Panc1 (cell line): ENCODE measurements at regions not wholly inside any gene's neighbourhood (a gene's known extent, or its start where the extent isn't known, plus 50 kb on each side); places are given as distances from the start of the nearest gene placed in this dataset.

Experiments
- ATAC-seq: fragments of 200-7000 bp; cut with Tn5 transposase; 2 replicates; pipeline ENCODE4 v1.9.1; 2020; ENCODE audit warnings: mild to moderate bottlenecking, moderate library complexity
- BruUV-seq: library from RNA; stranded (reverse); fragments of 400-500 nt; replicated peaks from 2 replicates; lab custom pipeline; 2021; lab: Mats Ljungman, UMichigan
- CTCF ChIA-PET: fragments of 300-600 bp; sonication (Branson Sonifier 250); formaldehyde crosslinking; loops from one replicate; lab custom pipeline; 2022; ENCODE audit warnings: antibody characterized with exemption; lab: Charles Lee
- POLR2A ChIA-PET: fragments of 300-600 bp; sonication (Branson Sonifier 250); formaldehyde crosslinking; loops from one replicate; lab custom pipeline; 2022; ENCODE audit warnings: antibody characterized with exemption; lab: Charles Lee
- DNase-seq: peaks from one replicate; pipeline ENCODE4 v3.0.0-alpha.2; 2010; ENCODE audit warnings: low read depth, low spot score
- H3K27ac ChIP-seq: 2 replicates; pipeline ENCODE4 v1.5.1; 2011; ENCODE audit warnings: mild to moderate bottlenecking, low read length, inconsistent platforms
- H3K27me3 ChIP-seq: fragments of 200-500 bp; sonication (Bioruptor generic); 2 replicates; pipeline ENCODE4 v1.6.0; 2014; ENCODE audit warnings: low read length, inconsistent platforms; ENCODE audit not compliant: control insufficient read depth, insufficient read depth
- H3K36me3 ChIP-seq: fragments of 200-500 bp; sonication (Bioruptor generic); 2 replicates; pipeline ENCODE4 v1.5.1; 2014; ENCODE audit warnings: inconsistent platforms, mild to moderate bottlenecking, low read length, moderate library complexity; ENCODE audit not compliant: control insufficient read depth, insufficient read depth
- H3K4me1 ChIP-seq: 2 replicates; pipeline ENCODE4 v1.5.1; 2011; ENCODE audit warnings: inconsistent platforms, mild to moderate bottlenecking, low read length, moderate library complexity; ENCODE audit not compliant: control insufficient read depth, insufficient read depth
- H3K4me3 ChIP-seq, 2 experiments: 2 replicates each; pipeline ENCODE4 v1.5.1; 2011 to 2012; ENCODE audit warnings: low read depth in 2 of 2, low read length in 2 of 2, mild to moderate bottlenecking in 2 of 2, inconsistent platforms in 1 of 2, moderate library complexity in 1 of 2
- H3K9me3 ChIP-seq: fragments of 200-500 bp; sonication (Bioruptor generic); 2 replicates; pipeline ENCODE4 v1.5.1; 2014; ENCODE audit warnings: low read depth, mild to moderate bottlenecking, inconsistent platforms, low read length, moderate library complexity; ENCODE audit not compliant: control insufficient read depth, insufficient read depth
- CTCF ChIP-seq: fragments of 450-650 bp; IDR thresholded peaks from 2 replicates; pipeline ENCODE4 v1.5.1; 2017; ENCODE audit warnings: mild to moderate bottlenecking
- POLR2AphosphoS5 ChIP-seq: IDR thresholded peaks from 2 replicates; pipeline ENCODE4 v1.6.1; 2012; ENCODE audit warnings: mild to moderate bottlenecking, low read depth, low read length, moderate library complexity
- REST ChIP-seq, 2 experiments: IDR thresholded peaks; 2 replicates each; pipeline ENCODE4 v1.6.1; 2011 to 2012; ENCODE audit warnings: low read depth in 2 of 2, control low read depth in 1 of 2, low read length in 1 of 2, mild to moderate bottlenecking in 1 of 2, moderate library complexity in 1 of 2; ENCODE audit not compliant: insufficient read depth in 1 of 2
- SIN3A ChIP-seq: IDR thresholded peaks from 2 replicates; pipeline ENCODE4 v1.6.1; 2012; ENCODE audit warnings: low read depth, mild to moderate bottlenecking, low read length, moderate library complexity, borderline replicate concordance; ENCODE audit not compliant: insufficient read depth
- TCF7L2 ChIP-seq: IDR thresholded peaks from 2 replicates; pipeline ENCODE4 v1.6.1; 2011; ENCODE audit warnings: mild to moderate bottlenecking, low read depth, low read length, inconsistent platforms
- in situ Hi-C: cut with HindIII; loops from 2 replicates; pipeline ENCODE4 v1.10.0; 2016; ENCODE audit warnings: low sequenced_read_pairs, low pct_unique_long_range_greater_than_20kb
- intact Hi-C: fragments of 100-400 bp; cut with micrococcal nuclease; formaldehyde crosslinking; loops from one replicate; pipeline ENCODE4 v1.10.0; 2022; ENCODE audit not compliant: unreplicated experiment

GRCh38 chr16:5938607-5939006 lies 841.0 kb upstream of the EEF2KMT start:
- Histone ChIP-seq H3K4me3 (no peak overlapping the region), H3K4me1 (no peaks in the 10 kb centered on the region), H3K36me3 (no peaks in the 10 kb centered on the region), H3K27me3 (no peaks in the 10 kb centered on the region), H3K27ac (no peak overlapping the region), H3K9me3 (no peaks in the 10 kb centered on the region)
- in situ Hi-C loops (no loop called here), intact Hi-C loops (no loop called here)
- ATAC-seq = no peak
- DNase-seq = no peak
- ChIA-PET POLR2A (no interaction called here), CTCF (no interaction called here)
- TF ChIP-seq REST (IDR thresholded peaks at IDR 0.05; ENCODE audit: insufficient read depth in 1 of 2, low read depth in 2 of 2, low read length in 1 of 2) = no peak
- TF ChIP-seq TCF7L2 = no peak
- TF ChIP-seq SIN3A = no peak
- no peak for TF ChIP-seq CTCF
- no peak for TF ChIP-seq POLR2AphosphoS5
- BruUV-seq = no TSS peak

GRCh38 chr16:5932906-5933305 lies 835.3 kb upstream of the EEF2KMT start:
- Histone ChIP-seq H3K4me1 (no peaks in the 10 kb centered on the region), H3K27ac (no peak overlapping the region), H3K36me3 (no peaks in the 10 kb centered on the region), H3K27me3 (no peaks in the 10 kb centered on the region), H3K9me3 (no peaks in the 10 kb centered on the region), H3K4me3 (no peak overlapping the region)
- POLR2A ChIA-PET = no interaction called here
- CTCF ChIA-PET = no interaction called here
- no peak for TF ChIP-seq REST (IDR thresholded peaks at IDR 0.05; ENCODE audit: insufficient read depth in 1 of 2, low read depth in 2 of 2, low read length in 1 of 2)
- no peak for TF ChIP-seq CTCF
- no peak for TF ChIP-seq POLR2AphosphoS5
- TF ChIP-seq TCF7L2 = no peak
- TF ChIP-seq SIN3A = no peak
- in situ Hi-C loops = no loop called here
- no peak for DNase-seq
- BruUV-seq = no TSS peak
- intact Hi-C loops = no loop called here
- no peak for ATAC-seq
